SK-N-SH (cell line): ENCODE measurements at regions not wholly inside any gene's neighbourhood (a gene's known extent, or its start where the extent isn't known, plus 50 kb on each side); places are given as distances from the start of the nearest gene placed in this dataset.

Source experiments
- CTCF ChIA-PET: fragments of 300-600, 350-600 bp; formaldehyde crosslinking; extraction: SDS; loops from one replicate; lab custom pipeline; 2021; lab: Yijun Ruan, JAX
- POLR2A ChIA-PET: fragments of 350-600 bp; sonication (Branson Sonifier 250); formaldehyde crosslinking; extraction: SDS; loops from one replicate; lab custom pipeline; 2020; ENCODE audit warnings: antibody characterized with exemption, inconsistent platforms; lab: Yijun Ruan, JAX
- DNase-seq: peaks from one replicate; pipeline ENCODE4 v3.0.0; 2012
- H2AFZ ChIP-seq: fragments of 200-600 bp; sonication (generic); 2 replicates; pipeline ENCODE4 v1.8.1; 2016; ENCODE audit warnings: antibody characterized with exemption, mild to moderate bottlenecking, low read depth
- H3F3A ChIP-seq: fragments of 200-600 bp; sonication (generic); replicated peaks from 2 replicates; pipeline ENCODE3; 2016; ENCODE audit warnings: antibody characterized with exemption, mild to moderate bottlenecking; ENCODE audit not compliant: insufficient read depth
- H3K27ac ChIP-seq, 2 experiments: fragments of 200-500 bp in 1 of 2; fragments of 200-600 bp in 1 of 2; sonication (Bioruptor generic) in 1 of 2; sonication (generic), shearing (Covaris generic) in 1 of 2; 2 replicates each; pipeline versions ENCODE4 v1.5.1 to v1.6.1; 2014 to 2016; ENCODE audit warnings: low read depth in 2 of 2, inconsistent platforms in 1 of 2, low read length in 1 of 2, mild to moderate bottlenecking in 1 of 2, mixed read lengths in 1 of 2
- H3K27me3 ChIP-seq: fragments of 200-600 bp; sonication (generic), shearing (Covaris generic); 2 replicates; pipeline ENCODE4 v1.6.1; 2016; ENCODE audit warnings: mixed run types; ENCODE audit not compliant: insufficient read depth
- H3K36me3 ChIP-seq, 2 experiments: fragments of 200-500 bp in 1 of 2; fragments of 200-600 bp in 1 of 2; sonication (Bioruptor generic) in 1 of 2; sonication (generic) in 1 of 2; replicated peaks in 1 of 2; 2 replicates each; pipeline versions ENCODE3 to v1.5.1; 2014 to 2016; ENCODE audit warnings: low read length in 1 of 2, mild to moderate bottlenecking in 1 of 2; ENCODE audit not compliant: insufficient read depth in 2 of 2, control insufficient read depth in 1 of 2
- H3K4me1 ChIP-seq, 2 experiments: fragments of 200-500 bp in 1 of 2; fragments of 200-600 bp in 1 of 2; sonication (Bioruptor generic) in 1 of 2; sonication (generic), shearing (Covaris generic) in 1 of 2; 2 replicates each; pipeline versions ENCODE4 v1.5.1 to v1.6.1; 2014 to 2016; ENCODE audit warnings: low read depth in 1 of 2, low read length in 1 of 2, mixed run types in 1 of 2; ENCODE audit not compliant: insufficient read depth in 2 of 2, control insufficient read depth in 1 of 2
- H3K4me2 ChIP-seq: fragments of 200-600 bp; sonication (generic), shearing (Covaris generic); 2 replicates; pipeline ENCODE4 v1.6.1; 2017; ENCODE audit warnings: mixed run types
- H3K4me3 ChIP-seq, 2 experiments: fragments of 200-500 bp in 1 of 2; fragments of 200-600 bp in 1 of 2; sonication (Bioruptor generic) in 1 of 2; sonication (generic), shearing (Covaris generic) in 1 of 2; 2 replicates each; pipeline versions ENCODE4 v1.5.1 to v1.8.1; 2014 to 2016; ENCODE audit warnings: low read depth in 2 of 2, inconsistent platforms in 1 of 2, low read length in 1 of 2, mild to moderate bottlenecking in 1 of 2, mixed read lengths in 1 of 2, moderate library complexity in 1 of 2
- H3K79me2 ChIP-seq: fragments of 200-600 bp; sonication (generic); 2 replicates; pipeline ENCODE4 v1.8.1; 2017; ENCODE audit warnings: mild to moderate bottlenecking; ENCODE audit not compliant: insufficient read depth
- H3K9ac ChIP-seq: fragments of 200-600 bp; sonication (generic); 2 replicates; pipeline ENCODE4 v1.6.1; 2017; ENCODE audit warnings: mixed run types
- H3K9me2 ChIP-seq: fragments of 200-600 bp; sonication (generic); 2 replicates; pipeline ENCODE4 v1.6.1; 2017; ENCODE audit warnings: mixed run types
- H3K9me3 ChIP-seq: fragments of 200-600 bp; sonication (generic); 2 replicates; pipeline ENCODE4 v1.6.1; 2017; ENCODE audit warnings: mixed run types, mild to moderate bottlenecking, moderate library complexity
- H4K20me1 ChIP-seq: fragments of 200-600 bp; sonication (generic); 2 replicates; pipeline ENCODE4 v1.6.1; 2017; ENCODE audit warnings: mild to moderate bottlenecking, mixed run types; ENCODE audit not compliant: insufficient read depth
- CHD2 ChIP-seq: fragments of 150-350 bp; IDR thresholded peaks from 2 replicates; pipeline ENCODE4 v1.6.1; 2018; ENCODE audit warnings: low read length; ENCODE audit not compliant: partially characterized antibody
- CTCF ChIP-seq: fragments of 200-600 bp; sonication (generic); IDR thresholded peaks from 2 replicates; pipeline ENCODE4 v1.6.1; 2017; ENCODE audit warnings: antibody characterized with exemption, mild to moderate bottlenecking, moderate library complexity
- ELF1 ChIP-seq: IDR thresholded peaks from 2 replicates; pipeline ENCODE4 v1.4.0; 2012
- EZH2phosphoT487 ChIP-seq: fragments of 200-600 bp; sonication (generic); IDR thresholded peaks from 2 replicates; pipeline ENCODE4 v1.6.1; 2017; ENCODE audit warnings: low read depth, mixed run types, mild to moderate bottlenecking, antibody characterized with exemption, moderate library complexity, borderline replicate concordance
- FOSL2 ChIP-seq: IDR thresholded peaks from 2 replicates; pipeline ENCODE4 v1.4.0; 2012; ENCODE audit warnings: low read depth, mild to moderate bottlenecking, moderate library complexity, borderline replicate concordance
- FOXJ3 ChIP-seq: sonication (generic); formaldehyde crosslinking; IDR thresholded peaks from 2 replicates; pipeline ENCODE4 v1.5.1; 2020; ENCODE audit warnings: mild to moderate bottlenecking, missing genetic modification reagents
- FOXM1 ChIP-seq: IDR thresholded peaks from 2 replicates; pipeline ENCODE4 v1.4.0; 2012; ENCODE audit warnings: low read depth, mild to moderate bottlenecking
- GABPA ChIP-seq: IDR thresholded peaks from 2 replicates; pipeline ENCODE4 v1.4.0; 2012; ENCODE audit warnings: low read depth, mild to moderate bottlenecking
- IRF3 ChIP-seq: fragments of 150-350 bp; IDR thresholded peaks from 2 replicates; pipeline ENCODE4 v1.6.1; 2016; ENCODE audit warnings: mild to moderate bottlenecking, low read depth, low read length
- JUND ChIP-seq: IDR thresholded peaks from 2 replicates; pipeline ENCODE4 v1.4.0; 2012
- MAX ChIP-seq: IDR thresholded peaks from 2 replicates; pipeline ENCODE4 v1.4.0; 2012; ENCODE audit warnings: low read depth
- MEF2A ChIP-seq: IDR thresholded peaks from 2 replicates; pipeline ENCODE4 v1.4.0; 2012; ENCODE audit warnings: low read depth, borderline replicate concordance
- NFIC ChIP-seq: IDR thresholded peaks from 2 replicates; pipeline ENCODE4 v1.4.0; 2012; ENCODE audit warnings: borderline replicate concordance
- NRF1 ChIP-seq: IDR thresholded peaks from 2 replicates; pipeline ENCODE4 v1.6.1; 2012; ENCODE audit warnings: low read depth, mild to moderate bottlenecking, low read length
- POLR2AphosphoS5 ChIP-seq: IDR thresholded peaks from 2 replicates; pipeline ENCODE4 v1.6.1; 2012; ENCODE audit warnings: low read depth, low read length
- RAD21 ChIP-seq: IDR thresholded peaks from 2 replicates; pipeline ENCODE4 v1.6.1; 2012; ENCODE audit warnings: mild to moderate bottlenecking, low read length
- RCOR1 ChIP-seq: fragments of 150-350 bp; IDR thresholded peaks from 2 replicates; pipeline ENCODE4 v1.6.1; 2017; ENCODE audit warnings: antibody characterized with exemption, low read length
- RFX5 ChIP-seq: IDR thresholded peaks from 2 replicates; pipeline ENCODE4 v1.6.1; 2012; ENCODE audit warnings: mild to moderate bottlenecking, improper control_type of control experiment, low read length
- SMC3 ChIP-seq: IDR thresholded peaks from 2 replicates; pipeline ENCODE4 v1.6.1; 2012; ENCODE audit warnings: low read depth, low read length, improper control_type of control experiment
- TAF1 ChIP-seq: IDR thresholded peaks from 2 replicates; pipeline ENCODE4 v1.6.1; 2012; ENCODE audit warnings: low read depth, mild to moderate bottlenecking, low read length, moderate library complexity, borderline replicate concordance
- TCF12 ChIP-seq: IDR thresholded peaks from 2 replicates; pipeline ENCODE4 v1.4.0; 2012
- TEAD4 ChIP-seq: IDR thresholded peaks from 2 replicates; pipeline ENCODE4 v1.4.0; 2012; ENCODE audit warnings: mild to moderate bottlenecking, borderline replicate concordance; ENCODE audit not compliant: insufficient read depth
- YY1 ChIP-seq: IDR thresholded peaks from 2 replicates; pipeline ENCODE4 v1.4.0; 2012; ENCODE audit warnings: low read depth, mild to moderate bottlenecking
- WGBS: methylation state at CpG from one replicate; pipeline ENCODE4 v1.1.6; 2017; ENCODE audit warnings: low lambda C conversion rate; 5-methylcytosine and 5-hydroxymethylcytosine counted together

- TF ChIP-seq SMC3 (no peak), YY1 (no peak), RCOR1 (no peak), CTCF (no peak), FOSL2 (no peak), EZH2phosphoT487 (no peak), CHD2 (no peak), RAD21 (no peak)
Observed at GRCh38 chr5:166865206-166865605, 1426.2 kb upstream of the WWC1 start (continued).

- Histone ChIP-seq H3K36me3 (no peaks in the 10 kb centered on the region), H3K9me3 (no peaks in the 10 kb centered on the region), H3K4me2 (no peak overlapping the region), H3K27me3 (no peaks in the 10 kb centered on the region), H4K20me1 (no peaks in the 10 kb centered on the region), H3K79me2 (no peaks in the 10 kb centered on the region), H3K27ac (no peak overlapping the region)
- POLR2A ChIA-PET: no interaction called here
- no peak for TF ChIP-seq JUND
- TF ChIP-seq IRF3: no peak
- TF ChIP-seq TAF1: no peak
- TF ChIP-seq FOXJ3: no peak
- TF ChIP-seq ELF1: no peak
- TF ChIP-seq TEAD4: no peak
- TF ChIP-seq POLR2AphosphoS5: no peak
- no peak for TF ChIP-seq MEF2A
- TF ChIP-seq GABPA: no peak
- no peak for TF ChIP-seq CTCF
- TF ChIP-seq NRF1: no peak
- TF ChIP-seq YY1: no peak
- no peak for TF ChIP-seq FOXM1
- TF ChIP-seq NFIC: no peak
- TF ChIP-seq TCF12: no peak
- no peak for TF ChIP-seq MAX
- no peak for TF ChIP-seq RFX5
- TF ChIP-seq, all 33 proteins: peak for 0
- Histone ChIP-seq H3K9ac (no peak overlapping the region), H3K4me3 (no peak overlapping the region), H3K9me2 (no peaks in the 10 kb centered on the region), H2AFZ (no peak overlapping the region), H3K4me1 (no peaks in the 10 kb centered on the region), H3F3A (no peaks in the 10 kb centered on the region)
- WGBS: 57% methylated on average over 9 of the region's 9 CpGs
- CTCF ChIA-PET: no interaction called here
- DNase-seq: no peak
Observed at GRCh38 chr5:166880456-166880855, 1411.0 kb upstream of the WWC1 start.
